Caco-2 (cell line): ENCODE measurements at regions not wholly inside any gene's neighbourhood (a gene's known extent, or its start where the extent isn't known, plus 50 kb on each side); places are given as distances from the start of the nearest gene placed in this dataset.

ENCODE experiments used
- BruUV-seq: library from RNA; stranded (reverse); fragments of 400-500 nt; replicated peaks from 2 replicates; lab custom pipeline; 2021; lab: Mats Ljungman, UMichigan
- CTCF ChIA-PET: fragments of 300-600 bp; sonication (Branson Sonifier 250); formaldehyde crosslinking; loops from one replicate; lab custom pipeline; 2022; ENCODE audit warnings: antibody characterized with exemption; lab: Charles Lee
- POLR2A ChIA-PET: fragments of 300-600 bp; sonication (Branson Sonifier 250); formaldehyde crosslinking; loops from one replicate; lab custom pipeline; 2022; ENCODE audit warnings: antibody characterized with exemption; lab: Charles Lee
- DNase-seq, 2 experiments: peaks; one replicate each; pipeline versions ENCODE4 v3.0.0 to v3.0.0-alpha.2; 2020 to 2022
- H3K27me3 ChIP-seq: replicated peaks from 2 replicates; pipeline ENCODE4 v1.6.0; 2011; ENCODE audit warnings: low read length; ENCODE audit not compliant: control insufficient read depth, insufficient read depth
- H3K36me3 ChIP-seq: 2 replicates; pipeline ENCODE4 v1.5.1; 2011; ENCODE audit warnings: low read length; ENCODE audit not compliant: control insufficient read depth, insufficient read depth
- H3K4me1 ChIP-seq: fragments of 250-450 bp; sonication (Bioruptor Pico); 2 replicates; pipeline ENCODE4 v1.5.1; 2020; ENCODE audit warnings: mild to moderate bottlenecking
- H3K4me3 ChIP-seq: 2 replicates; pipeline ENCODE4 v1.5.1; 2011; ENCODE audit warnings: low read depth, mild to moderate bottlenecking, control low read depth, low read length
- H3K9me3 ChIP-seq: fragments of 250-450 bp; sonication (Bioruptor Pico); 2 replicates; pipeline ENCODE4 v1.5.1; 2020; ENCODE audit warnings: mild to moderate bottlenecking, moderate library complexity
- H3K27ac Mint-ChIP-seq: one replicate; pipeline ENCODE4 v1.8.0; 2022; ENCODE audit warnings: mixed read lengths; ENCODE audit not compliant: unreplicated experiment
- H3K27me3 Mint-ChIP-seq: one replicate; pipeline ENCODE4 v1.8.0; 2022; ENCODE audit warnings: mixed read lengths; ENCODE audit not compliant: insufficient read depth, unreplicated experiment
- H3K36me3 Mint-ChIP-seq: one replicate; pipeline ENCODE4 v1.8.0; 2022; ENCODE audit warnings: mild to moderate bottlenecking, mixed read lengths; ENCODE audit not compliant: insufficient read depth, unreplicated experiment
- H3K4me1 Mint-ChIP-seq: one replicate; pipeline ENCODE4 v1.8.0; 2022; ENCODE audit warnings: low read depth, mixed read lengths; ENCODE audit not compliant: unreplicated experiment
- H3K4me3 Mint-ChIP-seq: one replicate; pipeline ENCODE4 v1.8.0; 2022; ENCODE audit warnings: mild to moderate bottlenecking, moderate library complexity, mixed read lengths; ENCODE audit not compliant: unreplicated experiment
- H3K9me3 Mint-ChIP-seq: one replicate; pipeline ENCODE4 v1.8.0; 2022; ENCODE audit warnings: mixed read lengths; ENCODE audit not compliant: unreplicated experiment
- CTCF ChIP-seq, 2 experiments: fragments of 200-600 bp in 1 of 2; IDR thresholded peaks; 1 replicate in 1 of 2; 2 replicates in 1 of 2; pipeline versions ENCODE4 v1.5.1 to v1.8.0; 2011 to 2022; ENCODE audit warnings: antibody characterized with exemption in 1 of 2, control low read depth in 1 of 2, inconsistent platforms in 1 of 2, low read depth in 1 of 2, low read length in 1 of 2, mild to moderate bottlenecking in 1 of 2, moderate library complexity in 1 of 2; ENCODE audit not compliant: insufficient read depth in 1 of 2, severe bottlenecking in 1 of 2, unreplicated experiment in 1 of 2
- intact Hi-C: fragments of 100-400 bp; cut with micrococcal nuclease; formaldehyde crosslinking; loops from one replicate; pipeline ENCODE4 v1.10.0; 2022; ENCODE audit not compliant: unreplicated experiment

DNA sequence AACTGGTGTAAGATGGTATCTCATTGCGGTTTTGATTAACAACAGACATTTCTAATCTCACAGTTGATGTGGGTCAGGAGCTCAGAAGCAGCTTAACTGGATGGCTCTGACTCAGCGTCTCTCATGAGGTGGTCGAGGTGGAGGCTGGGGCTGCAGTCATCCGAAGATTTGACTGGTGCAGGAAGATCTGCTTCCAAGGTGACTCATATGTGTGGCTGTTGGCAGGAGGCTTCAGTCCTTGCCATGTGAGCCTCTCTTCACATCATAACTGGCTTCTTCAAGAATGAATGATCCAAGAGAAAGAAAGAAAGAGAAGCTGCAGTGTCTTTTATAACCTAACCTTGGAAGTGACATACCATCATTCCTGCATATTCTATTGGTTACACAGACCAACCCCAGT, 376.1 kb downstream of the SEC14L1 start:
- no peak overlapping the region for H3K27ac Mint-ChIP-seq
- no peaks in the 10 kb centered on the region for H3K27me3 Mint-ChIP-seq
- Histone ChIP-seq H3K4me3 (no peak overlapping the region), H3K9me3 (no peaks in the 10 kb centered on the region; the same call in 1 of the 2 replicates), H3K27me3 (no peaks in the 10 kb centered on the region), H3K4me1 (no peaks in the 10 kb centered on the region), H3K36me3 (no peaks in the 10 kb centered on the region)
- H3K36me3 Mint-ChIP-seq = no peaks in the 10 kb centered on the region
- H3K9me3 Mint-ChIP-seq = peaks cover 3% of the 10 kb centered on the region
- ChIA-PET CTCF (no interaction called here), POLR2A (no interaction called here)
- no peak overlapping the region for H3K4me3 Mint-ChIP-seq
- DNase-seq = no peak
- no TSS peak for BruUV-seq
- no peak for TF ChIP-seq CTCF (IDR thresholded peaks at IDR 0.05; ENCODE audit: insufficient read depth in 1 of 2, low read depth in 1 of 2, low read length in 1 of 2, severe bottlenecking in 1 of 2, unreplicated experiment in 1 of 2)
- intact Hi-C loops = no loop called here
- H3K4me1 Mint-ChIP-seq = no peaks in the 10 kb centered on the region

DNA sequence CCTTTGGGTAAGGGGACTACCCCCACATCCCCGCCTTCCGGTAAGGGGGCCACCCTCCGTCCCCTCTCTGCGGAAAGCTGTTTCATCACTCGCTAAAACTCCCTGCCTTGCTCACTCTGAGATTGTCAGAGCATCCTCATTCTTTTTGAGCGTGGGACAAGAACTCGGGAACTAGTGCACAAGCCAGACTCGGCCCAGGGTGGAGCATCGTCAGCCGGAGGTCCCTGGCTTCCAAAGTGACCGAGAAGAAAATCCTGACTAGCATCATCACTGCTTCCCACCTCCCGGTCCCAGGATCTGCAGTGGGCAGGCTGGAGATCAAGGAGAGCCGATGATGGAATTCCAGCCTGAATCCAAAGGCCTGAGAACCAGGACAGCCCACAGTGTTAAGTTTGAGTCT, 380.3 kb downstream of the SEC14L1 start:
- Mint-ChIP-seq H3K27ac (no peak overlapping the region), H3K36me3 (no peaks in the 10 kb centered on the region), H3K4me3 (no peak overlapping the region), H3K27me3 (no peaks in the 10 kb centered on the region), H3K4me1 (no peaks in the 10 kb centered on the region), H3K9me3 (no peaks in the 10 kb centered on the region)
- Histone ChIP-seq H3K27me3 (no peaks in the 10 kb centered on the region), H3K4me1 (no peaks in the 10 kb centered on the region), H3K4me3 (no peak overlapping the region), H3K36me3 (no peaks in the 10 kb centered on the region), H3K9me3 (peaks cover 4% of the 10 kb centered on the region; the same call in 1 of the 2 replicates)
- DNase-seq = no peak
- ChIA-PET POLR2A (no interaction called here), CTCF (no interaction called here)
- intact Hi-C loops = no loop called here
- no TSS peak for BruUV-seq
- TF ChIP-seq CTCF (IDR thresholded peaks at IDR 0.05; ENCODE audit: insufficient read depth in 1 of 2, low read depth in 1 of 2, low read length in 1 of 2, severe bottlenecking in 1 of 2, unreplicated experiment in 1 of 2) = no peak

DNA sequence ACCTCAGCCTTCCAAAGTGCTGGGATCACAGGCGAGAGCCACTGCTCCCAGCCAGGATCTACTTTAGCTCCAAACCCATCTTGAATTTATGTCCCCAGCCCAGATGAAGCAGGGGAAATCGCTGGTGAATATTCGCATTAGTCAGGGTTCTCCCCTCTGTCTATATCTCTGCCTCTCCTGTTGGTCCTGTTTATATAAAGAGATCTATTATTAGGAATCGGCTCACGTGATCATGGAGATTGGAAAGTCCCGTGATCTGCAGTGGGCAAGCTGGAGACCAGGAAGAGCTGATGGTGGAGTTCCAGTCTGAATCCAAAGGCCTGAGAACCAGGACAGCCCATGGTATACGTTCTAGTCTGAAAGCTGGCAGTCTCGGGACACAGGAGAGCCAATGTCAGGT, 382.8 kb downstream of the SEC14L1 start:
- CTCF ChIA-PET = no interaction called here
- POLR2A ChIA-PET = no interaction called here
- no peak overlapping the region for H3K27ac Mint-ChIP-seq

More for the DNA sequence above, 382.8 kb downstream of the SEC14L1 start:
- Histone ChIP-seq H3K4me3 (no peak overlapping the region), H3K4me1 (no peaks in the 10 kb centered on the region), H3K36me3 (no peaks in the 10 kb centered on the region), H3K27me3 (no peaks in the 10 kb centered on the region), H3K9me3 (peaks cover 4% of the 10 kb centered on the region; the same call in 1 of the 2 replicates)
- intact Hi-C loops = no loop called here
- H3K4me3 Mint-ChIP-seq = no peak overlapping the region
- peaks cover 10% of the 10 kb centered on the region for H3K9me3 Mint-ChIP-seq
- H3K4me1 Mint-ChIP-seq = no peaks in the 10 kb centered on the region
- no peaks in the 10 kb centered on the region for H3K36me3 Mint-ChIP-seq
- peaks cover 4% of the 10 kb centered on the region for H3K27me3 Mint-ChIP-seq
- no peak for TF ChIP-seq CTCF (IDR thresholded peaks at IDR 0.05; ENCODE audit: insufficient read depth in 1 of 2, low read depth in 1 of 2, low read length in 1 of 2, severe bottlenecking in 1 of 2, unreplicated experiment in 1 of 2)
- no peak for DNase-seq
- no TSS peak for BruUV-seq
